ENCODE measurements at regions not wholly inside any gene's neighbourhood (a gene's known extent, or its start where the extent isn't known, plus 50 kb on each side); places are given as distances from the start of the nearest gene placed in this dataset.

GRCh38 chr4:66032571-66032970, 362.3 kb upstream of the EPHA5 start:
- TF ChIP-seq CTCF (IDR thresholded peaks at IDR 0.05; ENCODE audit: insufficient read depth, low read length) = no peak
- peak; percentile 78 for DNase-seq (ENCODE audit: low read depth)
- H3K4me3 ChIP-seq (ENCODE audit: low read depth, low read length) = no peak overlapping the region

- no peak for DNase-seq (ENCODE audit: low read depth)
- H3K4me3 ChIP-seq (ENCODE audit: low read depth, low read length) = no peak overlapping the region
- TF ChIP-seq CTCF (IDR thresholded peaks at IDR 0.05; ENCODE audit: insufficient read depth, low read length) = no peak
These were observed 358.4 kb upstream of the EPHA5 start for GRCh38 chr4:66028668-66029067.

GRCh38 chr4:66023061-66023460, 352.8 kb upstream of the EPHA5 start:
- TF ChIP-seq CTCF (IDR thresholded peaks at IDR 0.05; ENCODE audit: insufficient read depth, low read length) = no peak
- no peak overlapping the region for H3K4me3 ChIP-seq (ENCODE audit: low read depth, low read length)
- peak; percentile 9 for DNase-seq (ENCODE audit: low read depth)

GRCh38 chr4:66017671-66018070, 347.4 kb upstream of the EPHA5 start:
- no peak for TF ChIP-seq CTCF (IDR thresholded peaks at IDR 0.05; ENCODE audit: insufficient read depth, low read length)
- no peak overlapping the region for H3K4me3 ChIP-seq (ENCODE audit: low read depth, low read length)
- DNase-seq (ENCODE audit: low read depth) = no peak

- peak; percentile 11 for DNase-seq (ENCODE audit: low read depth)
- H3K4me3 ChIP-seq (ENCODE audit: low read depth, low read length) = no peak overlapping the region
- TF ChIP-seq CTCF (IDR thresholded peaks at IDR 0.05; ENCODE audit: insufficient read depth, low read length) = no peak
These were observed 346.0 kb upstream of the EPHA5 start for GRCh38 chr4:66016240-66016639.

- no peak for TF ChIP-seq CTCF (IDR thresholded peaks at IDR 0.05; ENCODE audit: insufficient read depth, low read length)
- no peak for DNase-seq (ENCODE audit: low read depth)
- H3K4me3 ChIP-seq (ENCODE audit: low read depth, low read length) = no peak overlapping the region
These were observed 344.0 kb upstream of the EPHA5 start for GRCh38 chr4:66014146-66014765.

GRCh38 chr4:66000510-66001117, 330.3 kb upstream of the EPHA5 start:
- DNase-seq (ENCODE audit: low read depth) = peak; percentile 66
- no peak overlapping the region for H3K4me3 ChIP-seq (ENCODE audit: low read depth, low read length)
- TF ChIP-seq CTCF (IDR thresholded peaks at IDR 0.05; ENCODE audit: insufficient read depth, low read length) = no peak

Data from fibroblast of the aortic adventitia (primary cell).